GM23248 (cell line): ENCODE measurements at regions not wholly inside any gene's neighbourhood (a gene's known extent, or its start where the extent isn't known, plus 50 kb on each side); places are given as distances from the start of the nearest gene placed in this dataset.

ENCODE experiments used
- DNase-seq: peaks from one replicate; pipeline ENCODE4 v3.0.0-alpha.2; 2015
- H2AFZ ChIP-seq: fragments of 200-600 bp; sonication (generic); 2 replicates; pipeline ENCODE4 v1.6.1; 2016; ENCODE audit warnings: antibody characterized with exemption
- H3F3A ChIP-seq: fragments of 200-600 bp; sonication (generic); 2 replicates; pipeline ENCODE4 v1.6.1; 2016; ENCODE audit warnings: mild to moderate bottlenecking, antibody characterized with exemption, mixed run types; ENCODE audit not compliant: insufficient read depth
- H3K27ac ChIP-seq: fragments of 200-600 bp; sonication (generic); 2 replicates; pipeline ENCODE4 v1.5.1; 2016; ENCODE audit warnings: mild to moderate bottlenecking
- H3K27me3 ChIP-seq: fragments of 200-600 bp; sonication (generic); replicated peaks from 2 replicates; pipeline ENCODE4 v1.6.1; 2016; ENCODE audit warnings: mild to moderate bottlenecking; ENCODE audit not compliant: insufficient read depth
- H3K36me3 ChIP-seq: fragments of 200-600 bp; sonication (generic); 2 replicates; pipeline ENCODE4 v1.6.1; 2016; ENCODE audit warnings: low read depth, mild to moderate bottlenecking
- H3K4me1 ChIP-seq: fragments of 200-600 bp; sonication (generic); 2 replicates; pipeline ENCODE4 v1.6.1; 2016; ENCODE audit warnings: mild to moderate bottlenecking; ENCODE audit not compliant: insufficient read depth
- H3K4me2 ChIP-seq: fragments of 200-600 bp; sonication (generic); one replicate; pipeline ENCODE4 v1.6.1; 2016; ENCODE audit warnings: mild to moderate bottlenecking; ENCODE audit not compliant: unreplicated experiment
- H3K4me3 ChIP-seq: fragments of 200-600 bp; sonication (generic); 2 replicates; pipeline ENCODE4 v1.5.1; 2016; ENCODE audit warnings: mild to moderate bottlenecking
- H3K79me2 ChIP-seq: fragments of 200-600 bp; sonication (generic); 2 replicates; pipeline ENCODE4 v1.6.1; 2016; ENCODE audit warnings: mild to moderate bottlenecking; ENCODE audit not compliant: insufficient read depth
- H3K9ac ChIP-seq: fragments of 200-600 bp; sonication (generic); 2 replicates; pipeline ENCODE4 v1.6.1; 2016; ENCODE audit warnings: mild to moderate bottlenecking
- H3K9me2 ChIP-seq: fragments of 200-600 bp; sonication (generic); 2 replicates; pipeline ENCODE4 v1.6.1; 2016; ENCODE audit warnings: mixed run types, mild to moderate bottlenecking, moderate library complexity; ENCODE audit not compliant: insufficient read depth
- H3K9me3 ChIP-seq: fragments of 200-600 bp; sonication (generic); one replicate; pipeline ENCODE4 v1.6.1; 2017; ENCODE audit warnings: low read depth
- H4K20me1 ChIP-seq: fragments of 200-600 bp; sonication (generic); 2 replicates; pipeline ENCODE4 v1.6.0; 2016; ENCODE audit not compliant: insufficient read depth
- EZH2 ChIP-seq: fragments of 200-600 bp; sonication (generic); IDR thresholded peaks from 2 replicates; pipeline ENCODE4 v1.6.1; 2018; ENCODE audit warnings: antibody characterized with exemption, mild to moderate bottlenecking; ENCODE audit not compliant: insufficient read depth, poor library complexity, severe bottlenecking
- EZH2phosphoT487 ChIP-seq: fragments of 200-600 bp; sonication (generic); IDR thresholded peaks from 2 replicates; pipeline ENCODE4 v1.6.1; 2018; ENCODE audit warnings: antibody characterized with exemption, moderate library complexity, mild to moderate bottlenecking, low read depth; ENCODE audit not compliant: insufficient read depth
- WGBS, 2 experiments: methylation state at CpG; one replicate each; pipeline ENCODE4 v1.1.6; 2015 to 2017; ENCODE audit warnings: low lambda C conversion rate in 2 of 2, low coverage in 1 of 2; ENCODE audit errors: missing lambda C conversion rate in 2 of 2; 5-methylcytosine and 5-hydroxymethylcytosine counted together
- in situ Hi-C: fragments of 300-500 bp; cut with MboI; formaldehyde crosslinking; loops from 2 replicates; pipeline ENCODE4 v1.15.0; 2020

GRCh38 chr7:63067897-63068585 is 930.6 kb upstream of the ZNF722 start:
- Histone ChIP-seq H3K4me1 (no peaks in the 10 kb centered on the region), H3K27ac (no peak overlapping the region), H4K20me1 (no peaks in the 10 kb centered on the region), H2AFZ (no peak overlapping the region), H3K4me3 (no peak overlapping the region), H3K4me2 (no peak overlapping the region), H3K9me2 (no peaks in the 10 kb centered on the region), H3K9me3 (no peaks in the 10 kb centered on the region), H3K79me2 (no peaks in the 10 kb centered on the region), H3K36me3 (no peaks in the 10 kb centered on the region), H3K9ac (no peak overlapping the region), H3K27me3 (no peaks in the 10 kb centered on the region), H3F3A (no peaks in the 10 kb centered on the region)
- TF ChIP-seq EZH2phosphoT487: no peak
- no peak for TF ChIP-seq EZH2
- DNase-seq: no peak
- 23 to 26% methylated on average over 26 to 36 of the region's 42 CpGs for WGBS, 2 experiments
- in situ Hi-C loops: loop anchor here (10.0 kb wide), 1 partner anchor 63 kb away; no protein-coding TSS in a partner anchor

DNA sequence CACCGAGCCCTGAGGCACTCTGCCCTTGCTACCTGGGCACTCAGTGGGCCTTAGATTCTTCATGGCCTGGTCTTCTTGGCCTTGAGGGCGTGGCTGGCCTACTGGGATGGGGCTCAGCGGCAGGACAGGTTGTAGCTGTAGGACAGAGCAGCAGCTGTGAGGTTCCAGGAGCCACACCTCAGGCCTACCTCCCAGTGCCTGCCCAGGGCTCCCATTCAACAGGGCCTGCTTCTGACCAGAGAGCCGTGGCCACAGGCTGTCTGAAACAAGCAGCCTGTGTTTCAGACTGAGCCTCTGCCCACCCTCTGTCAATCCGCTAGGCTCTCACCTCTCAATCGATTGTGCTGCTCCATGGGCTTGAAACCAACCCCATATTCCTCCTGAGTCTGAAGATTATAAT is 928.0 kb upstream of the ZNF722 start:
- no peaks in the 10 kb centered on the region for H3K36me3 ChIP-seq
- no peak for TF ChIP-seq EZH2
- TF ChIP-seq EZH2phosphoT487: no peak
- H3K4me2 ChIP-seq: no peak overlapping the region
- no peaks in the 10 kb centered on the region for H4K20me1 ChIP-seq
- H3K4me1 ChIP-seq: no peaks in the 10 kb centered on the region
- no peaks in the 10 kb centered on the region for H3K9me2 ChIP-seq
- H3F3A ChIP-seq: no peaks in the 10 kb centered on the region
- no peak for DNase-seq
- H2AFZ ChIP-seq: no peak overlapping the region
- no peaks in the 10 kb centered on the region for H3K79me2 ChIP-seq
- H3K9ac ChIP-seq: no peak overlapping the region
- in situ Hi-C loops: no loop called here
- no peak overlapping the region for H3K27ac ChIP-seq
- 9 to 13% methylated on average over 6 of the region's 6 CpGs for WGBS, 2 experiments
- H3K4me3 ChIP-seq: no peak overlapping the region
- H3K9me3 ChIP-seq: no peaks in the 10 kb centered on the region
- H3K27me3 ChIP-seq: no peaks in the 10 kb centered on the region

DNA sequence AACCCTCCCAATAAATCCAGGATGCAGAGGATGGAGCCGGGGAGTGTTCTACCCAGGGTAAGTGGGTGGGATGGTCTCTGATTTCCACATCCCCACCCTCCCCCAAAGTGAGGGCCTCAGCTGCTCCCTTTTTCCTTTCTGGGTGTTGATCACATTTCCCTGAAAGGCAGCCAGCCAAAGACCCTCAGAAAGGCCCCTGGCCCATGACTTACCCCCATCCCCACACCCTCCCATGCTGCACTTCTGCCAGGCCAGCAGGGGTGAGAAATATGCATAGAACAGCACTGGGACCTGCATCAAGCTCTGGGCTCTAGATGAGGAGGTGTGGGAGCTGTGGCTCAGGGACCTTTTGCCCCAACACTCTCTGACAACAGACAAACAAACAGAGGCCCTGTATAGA is 927.3 kb upstream of the ZNF722 start:
- H3K79me2 ChIP-seq: no peaks in the 10 kb centered on the region
- no peak for DNase-seq
- no peaks in the 10 kb centered on the region for H3K27me3 ChIP-seq
- H3K4me3 ChIP-seq: no peak overlapping the region
- no peaks in the 10 kb centered on the region for H3K9me3 ChIP-seq
- H3K9ac ChIP-seq: no peak overlapping the region
- no peak for TF ChIP-seq EZH2phosphoT487
- TF ChIP-seq EZH2: no peak
- no peak overlapping the region for H3K27ac ChIP-seq
- no peaks in the 10 kb centered on the region for H3K4me1 ChIP-seq
- in situ Hi-C loops: no loop called here
- no peaks in the 10 kb centered on the region for H3K9me2 ChIP-seq
- no peak overlapping the region for H3K4me2 ChIP-seq
- H3K36me3 ChIP-seq: no peaks in the 10 kb centered on the region
- 0% methylated on average over 1 of the region's 1 CpG for WGBS, 2 experiments
- no peaks in the 10 kb centered on the region for H3F3A ChIP-seq
- no peak overlapping the region for H2AFZ ChIP-seq
- H4K20me1 ChIP-seq: no peaks in the 10 kb centered on the region

- no peak overlapping the region for H2AFZ ChIP-seq
- 9 to 11% methylated on average over 4 to 5 of the region's 5 CpGs for whole genome bisulfite sequencing, 2 experiments
- no peak for TF ChIP-seq EZH2
- no peak for TF ChIP-seq EZH2phosphoT487
- no peak for DNase-seq
- no peaks in the 10 kb centered on the region for H3K36me3 ChIP-seq
- no peak overlapping the region for H3K9ac ChIP-seq
- no peak overlapping the region for H3K4me2 ChIP-seq
- no peaks in the 10 kb centered on the region for H3K27me3 ChIP-seq
- H3K9me3 ChIP-seq: no peaks in the 10 kb centered on the region
- H3K4me3 ChIP-seq: no peak overlapping the region
- in situ Hi-C loops: no loop called here
- H3K27ac ChIP-seq: no peak overlapping the region
- H3F3A ChIP-seq: no peaks in the 10 kb centered on the region
- no peaks in the 10 kb centered on the region for H3K4me1 ChIP-seq
- no peaks in the 10 kb centered on the region for H4K20me1 ChIP-seq
- H3K79me2 ChIP-seq: no peaks in the 10 kb centered on the region
- H3K9me2 ChIP-seq: no peaks in the 10 kb centered on the region
These were observed 926.7 kb upstream of the ZNF722 start for GRCh38 chr7:63071920-63072319.

DNA sequence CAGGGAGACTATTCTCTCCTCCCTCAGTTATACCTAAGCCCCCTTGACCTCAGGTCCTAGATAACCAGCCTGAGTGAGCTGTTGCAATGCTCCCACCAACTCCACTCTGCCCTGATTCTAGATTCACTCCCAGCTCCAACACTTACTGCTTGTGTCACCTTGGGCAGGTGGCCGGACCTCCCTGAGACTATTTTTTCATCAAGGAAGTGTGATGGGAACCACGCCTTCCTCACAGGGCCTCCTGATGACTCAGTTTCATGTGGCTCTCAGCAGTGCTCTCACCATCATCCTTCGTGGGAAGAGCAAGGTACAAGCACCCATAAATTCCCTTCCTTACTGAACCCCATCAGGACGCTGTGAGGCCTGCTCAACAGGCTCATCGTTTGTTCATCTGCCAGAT is 925.8 kb upstream of the ZNF722 start:
- no peaks in the 10 kb centered on the region for H3K9me3 ChIP-seq

More for the DNA sequence above, 925.8 kb upstream of the ZNF722 start:
- WGBS, 2 experiments: 4 to 11% methylated on average over 5 of the region's 5 CpGs
- Histone ChIP-seq H2AFZ (no peak overlapping the region), H3K9ac (no peak overlapping the region), H3F3A (no peaks in the 10 kb centered on the region), H3K79me2 (no peaks in the 10 kb centered on the region), H3K9me2 (no peaks in the 10 kb centered on the region), H3K4me2 (no peak overlapping the region), H3K4me1 (no peaks in the 10 kb centered on the region), H3K27me3 (no peaks in the 10 kb centered on the region), H3K36me3 (no peaks in the 10 kb centered on the region), H3K27ac (no peak overlapping the region), H3K4me3 (no peak overlapping the region), H4K20me1 (no peaks in the 10 kb centered on the region)
- DNase-seq: no peak
- no peak for TF ChIP-seq EZH2phosphoT487
- no peak for TF ChIP-seq EZH2
- in situ Hi-C loops: no loop called here
